Mononuclear cell (primary cell): ENCODE measurements at regions not wholly inside any gene's neighbourhood (a gene's known extent, or its start where the extent isn't known, plus 50 kb on each side); places are given as distances from the start of the nearest gene placed in this dataset.

ENCODE experiments used
- H3K27me3 ChIP-seq: 2 replicates; pipeline ENCODE4 v1.6.0; 2011; ENCODE audit warnings: low read length, control low read depth; ENCODE audit not compliant: insufficient read depth
- H3K4me1 ChIP-seq: 2 replicates; pipeline ENCODE4 v1.5.1; 2011; ENCODE audit warnings: mild to moderate bottlenecking, low read length, control low read depth; ENCODE audit not compliant: insufficient read depth
- H3K4me3 ChIP-seq: 2 replicates; pipeline ENCODE4 v1.5.1; 2011; ENCODE audit warnings: mild to moderate bottlenecking, low read length, moderate library complexity
- H3K9me3 ChIP-seq: 2 replicates; pipeline ENCODE4 v1.5.1; 2011; ENCODE audit warnings: low read depth, mild to moderate bottlenecking, control low read depth, low read length

GRCh38 chr13:107554460-107554859 lies 660.9 kb downstream of the LIG4 start:
- Histone ChIP-seq H3K27me3 (no peaks in the 10 kb centered on the region), H3K9me3 (no peaks in the 10 kb centered on the region), H3K4me3 (no peak overlapping the region), H3K4me1 (no peaks in the 10 kb centered on the region)

DNA sequence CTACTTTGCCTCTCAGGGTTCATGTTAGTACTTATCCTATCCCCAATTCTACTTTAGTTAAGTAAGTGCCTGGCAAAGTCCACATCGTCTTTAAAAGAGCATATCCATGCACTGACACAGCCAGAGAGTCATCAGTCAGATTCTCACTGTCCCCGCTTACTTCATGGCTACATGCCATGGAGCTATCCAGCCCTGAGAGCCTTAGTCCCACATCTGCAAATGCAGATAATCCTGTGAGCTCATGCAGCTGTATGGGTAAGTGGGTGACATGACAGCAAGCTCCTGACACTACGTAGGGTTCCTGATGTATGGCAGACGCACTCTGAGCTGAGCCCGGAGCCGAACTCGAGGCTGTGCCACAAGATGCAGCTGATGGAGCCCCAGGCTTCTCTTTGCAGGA lies 661.5 kb downstream of the LIG4 start:
- H3K9me3 ChIP-seq = no peaks in the 10 kb centered on the region
- no peak overlapping the region for H3K4me3 ChIP-seq
- no peaks in the 10 kb centered on the region for H3K27me3 ChIP-seq
- H3K4me1 ChIP-seq = no peaks in the 10 kb centered on the region

GRCh38 chr13:107551521-107551920 lies 663.8 kb downstream of the LIG4 start:
- Histone ChIP-seq H3K4me3 (no peak overlapping the region), H3K27me3 (no peaks in the 10 kb centered on the region), H3K9me3 (no peaks in the 10 kb centered on the region), H3K4me1 (no peaks in the 10 kb centered on the region)

- H3K27me3 ChIP-seq = no peaks in the 10 kb centered on the region
- H3K9me3 ChIP-seq = no peaks in the 10 kb centered on the region
- H3K4me1 ChIP-seq = no peaks in the 10 kb centered on the region
- no peak overlapping the region for H3K4me3 ChIP-seq
Measured at GRCh38 chr13:107548338-107548737, 667.0 kb downstream of the LIG4 start.

DNA sequence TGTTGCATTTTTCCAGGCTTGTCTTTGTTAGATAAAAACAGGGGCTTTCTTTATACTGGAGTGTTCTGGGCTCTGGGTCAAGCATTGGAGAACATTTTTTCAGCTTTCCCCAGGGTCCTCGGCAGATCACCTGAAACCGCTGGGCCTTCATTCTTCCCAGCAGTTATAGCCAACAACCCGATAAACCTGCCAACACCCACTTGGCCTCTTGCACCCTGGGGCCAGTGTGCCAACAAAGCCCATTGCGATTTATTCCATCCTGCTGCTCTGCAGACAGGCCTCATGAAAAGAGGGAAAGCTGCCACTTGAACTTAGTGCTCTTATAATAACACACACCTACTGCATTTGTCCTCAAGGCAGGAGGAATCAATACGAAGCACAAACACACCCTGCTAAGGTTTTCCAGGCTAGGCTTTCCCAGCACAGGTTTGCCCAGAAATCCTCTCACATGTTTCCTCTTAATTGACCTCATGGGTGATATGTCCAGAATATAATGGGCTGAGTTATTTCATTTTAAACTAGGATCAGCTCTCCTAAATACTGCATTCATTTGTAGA lies 669.3 kb downstream of the LIG4 start:
- H3K4me3 ChIP-seq = no peak overlapping the region
- H3K9me3 ChIP-seq = no peaks in the 10 kb centered on the region
- no peaks in the 10 kb centered on the region for H3K4me1 ChIP-seq
- no peaks in the 10 kb centered on the region for H3K27me3 ChIP-seq

GRCh38 chr13:107534548-107534947 lies 680.8 kb downstream of the LIG4 start:
- Histone ChIP-seq H3K27me3 (no peaks in the 10 kb centered on the region), H3K4me3 (no peak overlapping the region), H3K9me3 (no peaks in the 10 kb centered on the region), H3K4me1 (no peaks in the 10 kb centered on the region)

DNA sequence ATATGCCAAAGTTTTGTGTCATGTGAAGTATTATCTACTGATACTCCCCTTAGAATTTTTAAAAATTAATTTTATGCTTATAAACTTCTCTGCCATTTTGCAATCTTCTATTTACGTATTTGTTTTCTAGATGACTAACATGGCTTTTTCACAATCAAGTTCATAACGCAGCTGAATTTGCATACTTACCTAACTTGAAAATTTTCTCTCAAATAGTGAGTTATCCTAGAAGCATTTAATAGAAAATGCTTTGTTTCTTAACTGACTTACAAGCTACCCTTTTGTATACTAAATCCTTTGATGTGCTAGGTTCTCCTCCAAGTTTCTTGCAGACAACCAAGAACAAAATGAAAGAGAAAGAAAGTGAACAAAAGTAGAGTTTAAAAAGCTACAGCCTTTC lies 683.5 kb downstream of the LIG4 start:
- Histone ChIP-seq H3K27me3 (no peaks in the 10 kb centered on the region), H3K9me3 (no peaks in the 10 kb centered on the region), H3K4me3 (no peak overlapping the region), H3K4me1 (no peaks in the 10 kb centered on the region)

- no peaks in the 10 kb centered on the region for H3K4me1 ChIP-seq
- H3K9me3 ChIP-seq = no peaks in the 10 kb centered on the region
- no peak overlapping the region for H3K4me3 ChIP-seq
- H3K27me3 ChIP-seq = no peaks in the 10 kb centered on the region
Measured at GRCh38 chr13:107531180-107531579, 684.2 kb downstream of the LIG4 start.

- Histone ChIP-seq H3K27me3 (no peaks in the 10 kb centered on the region), H3K9me3 (no peaks in the 10 kb centered on the region), H3K4me1 (no peaks in the 10 kb centered on the region), H3K4me3 (no peak overlapping the region)
Measured at GRCh38 chr13:107529035-107529434, 686.3 kb downstream of the LIG4 start.

GRCh38 chr13:107518780-107519179 lies 696.6 kb downstream of the LIG4 start:
- Histone ChIP-seq H3K27me3 (no peaks in the 10 kb centered on the region), H3K4me1 (no peaks in the 10 kb centered on the region), H3K4me3 (no peak overlapping the region), H3K9me3 (no peaks in the 10 kb centered on the region)

GRCh38 chr13:107518292-107518691 lies 697.0 kb downstream of the LIG4 start:
- H3K4me3 ChIP-seq = no peak overlapping the region
- H3K27me3 ChIP-seq = no peaks in the 10 kb centered on the region
- no peaks in the 10 kb centered on the region for H3K4me1 ChIP-seq
- H3K9me3 ChIP-seq = no peaks in the 10 kb centered on the region

- Histone ChIP-seq H3K4me3 (no peak overlapping the region), H3K27me3 (no peaks in the 10 kb centered on the region), H3K9me3 (no peaks in the 10 kb centered on the region), H3K4me1 (no peaks in the 10 kb centered on the region)
Measured at GRCh38 chr13:107516517-107516916, 698.8 kb downstream of the LIG4 start.

GRCh38 chr13:107512551-107512950 lies 702.8 kb downstream of the LIG4 start:
- no peaks in the 10 kb centered on the region for H3K27me3 ChIP-seq
- H3K4me1 ChIP-seq = no peaks in the 10 kb centered on the region
- H3K4me3 ChIP-seq = no peak overlapping the region
- no peaks in the 10 kb centered on the region for H3K9me3 ChIP-seq

- no peak overlapping the region for H3K4me3 ChIP-seq
- H3K9me3 ChIP-seq = no peaks in the 10 kb centered on the region
- H3K27me3 ChIP-seq = no peaks in the 10 kb centered on the region
- H3K4me1 ChIP-seq = no peaks in the 10 kb centered on the region
Measured at GRCh38 chr13:107497661-107498060, 717.7 kb downstream of the LIG4 start.

DNA sequence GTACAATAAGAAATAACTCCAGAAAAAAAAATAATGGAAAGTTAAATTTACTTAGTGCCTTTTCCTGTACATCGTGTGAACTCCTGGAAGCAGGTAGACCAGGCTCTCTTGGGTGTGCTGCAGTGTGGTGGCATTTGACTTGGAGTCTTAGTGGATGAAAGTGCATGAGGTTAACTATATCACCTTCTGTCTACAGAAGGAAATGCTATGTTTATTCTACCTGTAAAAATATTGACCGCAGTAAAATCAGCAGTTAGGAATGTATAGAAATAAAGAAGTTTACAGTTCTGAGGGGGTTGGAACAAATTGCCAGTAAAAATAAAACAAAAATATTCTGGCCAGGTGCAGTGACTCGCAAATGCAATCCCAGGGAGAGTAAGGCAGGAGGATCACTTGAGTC lies 722.1 kb downstream of the LIG4 start:
- Histone ChIP-seq H3K4me1 (no peaks in the 10 kb centered on the region), H3K9me3 (peaks cover 6% of the 10 kb centered on the region), H3K4me3 (no peak overlapping the region), H3K27me3 (no peaks in the 10 kb centered on the region)

- Histone ChIP-seq H3K27me3 (no peaks in the 10 kb centered on the region), H3K4me1 (no peaks in the 10 kb centered on the region), H3K4me3 (no peak overlapping the region), H3K9me3 (peaks cover 4% of the 10 kb centered on the region)
Measured at GRCh38 chr13:107482688-107483087, 732.6 kb downstream of the LIG4 start.
